ENCODE measurements at regions not wholly inside any gene's neighbourhood (a gene's known extent, or its start where the extent isn't known, plus 50 kb on each side); places are given as distances from the start of the nearest gene placed in this dataset.

GRCh38 chr11:134864233-134864967, 452.4 kb upstream of the B3GAT1 start:
- TF ChIP-seq CTCF (tag by site-specific recombination; IDR thresholded peaks at IDR 0.05) (no peak), ZNF10 (tag by site-specific recombination; IDR thresholded peaks at IDR 0.05) (no peak), ZXDB (tag by site-specific recombination; IDR thresholded peaks at IDR 0.05) (no peak), PRDM4 (tag by site-specific recombination; IDR thresholded peaks at IDR 0.05) (no peak)

Measured in HEK293 (cell line).